ENCODE measurements at regions not wholly inside any gene's neighbourhood (a gene's known extent, or its start where the extent isn't known, plus 50 kb on each side); places are given as distances from the start of the nearest gene placed in this dataset.

GRCh38 chr10:78655979-78656378 lies 412.8 kb upstream of the ZMIZ1 start:
- TF ChIP-seq CTCF (IDR thresholded peaks at IDR 0.05) (no peak), POLR2A (IDR thresholded peaks at IDR 0.05) (no peak)

Data from testis (tissue), 2 donors.